DOHH2 (cell line): ENCODE measurements at regions not wholly inside any gene's neighbourhood (a gene's known extent, or its start where the extent isn't known, plus 50 kb on each side); places are given as distances from the start of the nearest gene placed in this dataset.
"Not testable (repeated sequence)": the region's sequence is repeated elsewhere in the genome, so short reads cannot be mapped to it uniquely, and the experiment has no call there.

ENCODE experiments used
- H3F3A ChIP-seq: fragments of 200-600 bp; sonication (generic), shearing (Covaris generic); 2 replicates; pipeline ENCODE4 v1.6.0; 2016; ENCODE audit warnings: antibody characterized with exemption, mild to moderate bottlenecking; ENCODE audit not compliant: control insufficient read depth, insufficient read depth
- H3K27ac ChIP-seq: fragments of 200-600 bp; sonication (generic); 2 replicates; pipeline ENCODE4 v1.5.1; 2014; ENCODE audit warnings: low read depth, mild to moderate bottlenecking, low read length, moderate library complexity
- H3K27me3 ChIP-seq: fragments of 200-600 bp; sonication (generic); 2 replicates; pipeline ENCODE4 v1.6.1; 2014; ENCODE audit warnings: mild to moderate bottlenecking, low read length, mixed read lengths; ENCODE audit not compliant: control insufficient read depth
- H3K36me3 ChIP-seq: fragments of 200-600 bp; sonication (generic); 2 replicates; pipeline ENCODE4 v1.6.1; 2014; ENCODE audit warnings: mild to moderate bottlenecking, low read length, moderate library complexity, mixed read lengths; ENCODE audit not compliant: control insufficient read depth
- H3K4me1 ChIP-seq: fragments of 200-600 bp; sonication (generic); 2 replicates; pipeline ENCODE4 v1.6.1; 2014; ENCODE audit warnings: mild to moderate bottlenecking, low read length, mixed read lengths; ENCODE audit not compliant: control insufficient read depth
- H3K4me2 ChIP-seq: fragments of 200-600 bp; sonication (generic); 2 replicates; pipeline ENCODE4 v1.6.0; 2014; ENCODE audit warnings: mild to moderate bottlenecking, low read length, moderate library complexity
- H3K4me3 ChIP-seq: fragments of 200-600 bp; sonication (generic); 2 replicates; pipeline ENCODE4 v1.5.1; 2014; ENCODE audit warnings: mild to moderate bottlenecking, low read length, mixed read lengths
- H3K79me2 ChIP-seq: fragments of 200-600 bp; sonication (generic); 2 replicates; pipeline ENCODE4 v1.6.1; 2014; ENCODE audit warnings: mild to moderate bottlenecking, low read length, mixed read lengths; ENCODE audit not compliant: control insufficient read depth
- H3K9me2 ChIP-seq: fragments of 200-600 bp; sonication (generic); replicated peaks from 2 replicates; pipeline ENCODE4 v1.6.1; 2014; ENCODE audit warnings: mild to moderate bottlenecking, low read length, mixed read lengths; ENCODE audit not compliant: control insufficient read depth
- H3K9me3 ChIP-seq: fragments of 200-600 bp; sonication (generic); 2 replicates; pipeline ENCODE4 v1.6.1; 2014; ENCODE audit warnings: antibody characterized with exemption, low read length, mixed read lengths; ENCODE audit not compliant: control insufficient read depth, insufficient read depth
- H4K20me1 ChIP-seq: fragments of 200-600 bp; sonication (generic); 2 replicates; pipeline ENCODE4 v1.6.0; 2014; ENCODE audit warnings: low read depth, mild to moderate bottlenecking, antibody characterized with exemption, low read length, moderate library complexity; ENCODE audit not compliant: control insufficient read depth, insufficient read depth
- CTCF ChIP-seq: fragments of 200-600 bp; sonication (generic); IDR thresholded peaks from one replicate; pipeline ENCODE4 v1.5.1; 2014; ENCODE audit warnings: antibody characterized with exemption, mild to moderate bottlenecking, low read depth, low read length; ENCODE audit not compliant: poor library complexity, severe bottlenecking
- EZH2phosphoT487 ChIP-seq: fragments of 200-600 bp; sonication (generic); IDR thresholded peaks from 2 replicates; pipeline ENCODE4 v1.6.1; 2017; ENCODE audit warnings: borderline replicate concordance, mild to moderate bottlenecking, antibody characterized with exemption, low read length, moderate library complexity, mixed read lengths

- H3F3A ChIP-seq: no peaks in the 10 kb centered on the region
- H3K36me3 ChIP-seq: no peaks in the 10 kb centered on the region
- no peak overlapping the region for H3K4me2 ChIP-seq
- H3K27ac ChIP-seq: no peak overlapping the region
- TF ChIP-seq EZH2phosphoT487: no peak
- no peak for TF ChIP-seq CTCF
- no peak overlapping the region for H3K4me3 ChIP-seq
- no peaks in the 10 kb centered on the region for H3K79me2 ChIP-seq
- no peaks in the 10 kb centered on the region for H3K9me2 ChIP-seq
- H3K9me3 ChIP-seq: no peaks in the 10 kb centered on the region
- H4K20me1 ChIP-seq: no peaks in the 10 kb centered on the region
- H3K4me1 ChIP-seq: no peaks in the 10 kb centered on the region
- no peaks in the 10 kb centered on the region for H3K27me3 ChIP-seq
Observed at GRCh38 chr9:7432989-7433388, 366.6 kb downstream of the DMAC1 start.

- not testable (repeated sequence) for H4K20me1 ChIP-seq, H3K9me3 ChIP-seq, H3K36me3 ChIP-seq, H3K27me3 ChIP-seq, H3K4me2 ChIP-seq, H3K9me2 ChIP-seq, H3K4me3 ChIP-seq, H3K4me1 ChIP-seq, H3K79me2 ChIP-seq, H3F3A ChIP-seq, H3K27ac ChIP-seq
Observed at GRCh38 chr9:7417397-7417796, 382.2 kb downstream of the DMAC1 start.

- Histone ChIP-seq H3K9me3 (no peaks in the 10 kb centered on the region), H3K36me3 (no peaks in the 10 kb centered on the region), H3K79me2 (no peaks in the 10 kb centered on the region), H3F3A (no peaks in the 10 kb centered on the region), H3K27me3 (no peaks in the 10 kb centered on the region), H3K4me2 (no peak overlapping the region), H3K4me3 (no peak overlapping the region), H4K20me1 (no peaks in the 10 kb centered on the region), H3K27ac (no peak overlapping the region), H3K4me1 (no peaks in the 10 kb centered on the region), H3K9me2 (no peaks in the 10 kb centered on the region)
- no peak for TF ChIP-seq EZH2phosphoT487
- TF ChIP-seq CTCF: no peak
Observed at GRCh38 chr9:7415836-7416235, 383.7 kb downstream of the DMAC1 start.

GRCh38 chr9:7408845-7409244 is 390.7 kb downstream of the DMAC1 start:
- H3K36me3 ChIP-seq: no peaks in the 10 kb centered on the region
- no peaks in the 10 kb centered on the region for H3K9me3 ChIP-seq
- H3K27ac ChIP-seq: no peak overlapping the region
- no peaks in the 10 kb centered on the region for H4K20me1 ChIP-seq
- TF ChIP-seq EZH2phosphoT487 (no peak), CTCF (no peak)
- no peak overlapping the region for H3K4me3 ChIP-seq
- no peaks in the 10 kb centered on the region for H3K4me1 ChIP-seq
- H3K4me2 ChIP-seq: no peak overlapping the region
- no peaks in the 10 kb centered on the region for H3K79me2 ChIP-seq
- H3F3A ChIP-seq: no peaks in the 10 kb centered on the region
- H3K9me2 ChIP-seq: no peaks in the 10 kb centered on the region
- no peaks in the 10 kb centered on the region for H3K27me3 ChIP-seq
